OCI-LY3 (cell line): ENCODE measurements at regions not wholly inside any gene's neighbourhood (a gene's known extent, or its start where the extent isn't known, plus 50 kb on each side); places are given as distances from the start of the nearest gene placed in this dataset.
"Not testable (repeated sequence)": the region's sequence is repeated elsewhere in the genome, so short reads cannot be mapped to it uniquely, and the experiment has no call there.

Experiments
- H2AFZ ChIP-seq: fragments of 200-600, 300-600 bp; shearing (Covaris generic); 2 replicates; pipeline ENCODE4 v1.6.0; 2014; ENCODE audit warnings: antibody characterized with exemption, low read depth, low read length
- H3K27ac ChIP-seq: fragments of 200-600, 300-600 bp; sonication (generic); 2 replicates; pipeline ENCODE4 v1.5.1; 2014; ENCODE audit warnings: mild to moderate bottlenecking, low read length, moderate library complexity, mixed read lengths
- H3K27me3 ChIP-seq: fragments of 200-600, 300-600 bp; sonication (generic); 2 replicates; pipeline ENCODE4 v1.6.1; 2014; ENCODE audit warnings: low read depth, low read length, mixed read lengths
- H3K36me3 ChIP-seq: fragments of 200-600, 300-600 bp; sonication (generic); replicated peaks from 2 replicates; pipeline ENCODE3; 2014; ENCODE audit warnings: low read depth, low read length, mixed read lengths
- H3K4me1 ChIP-seq: fragments of 300-600, 200-600 bp; sonication (generic); 2 replicates; pipeline ENCODE4 v1.6.1; 2014; ENCODE audit warnings: low read length, mixed read lengths
- H3K4me2 ChIP-seq: fragments of 200-600, 300-600 bp; sonication (generic); 2 replicates; pipeline ENCODE4 v1.6.1; 2014; ENCODE audit warnings: low read length, mixed read lengths
- H3K4me3 ChIP-seq: fragments of 300-600, 200-600 bp; sonication (generic); 2 replicates; pipeline ENCODE4 v1.5.1; 2014; ENCODE audit warnings: antibody characterized with exemption, mild to moderate bottlenecking, low read length, moderate library complexity
- H3K79me2 ChIP-seq: fragments of 300-600, 200-600 bp; shearing (Covaris generic); 2 replicates; pipeline ENCODE4 v1.6.1; 2014; ENCODE audit warnings: mild to moderate bottlenecking, low read length, mixed read lengths
- H3K9ac ChIP-seq: fragments of 300-600, 200-600 bp; shearing (Covaris generic); 2 replicates; pipeline ENCODE4 v1.6.0; 2014; ENCODE audit warnings: mild to moderate bottlenecking, low read length, moderate library complexity
- H3K9me3 ChIP-seq: fragments of 200-600, 300-600 bp; shearing (Covaris generic); 2 replicates; pipeline ENCODE4 v1.6.1; 2014; ENCODE audit warnings: low read length, mixed read lengths; ENCODE audit not compliant: insufficient read depth
- H4K20me1 ChIP-seq: fragments of 200-600, 300-600 bp; sonication (generic); 2 replicates; pipeline ENCODE4 v1.6.1; 2016; ENCODE audit warnings: low read length, mixed read lengths; ENCODE audit not compliant: insufficient read depth
- EZH2phosphoT487 ChIP-seq: fragments of 200-600 bp; shearing (Covaris generic); IDR thresholded peaks from 2 replicates; pipeline ENCODE4 v1.6.1; 2018; ENCODE audit warnings: antibody characterized with exemption, mixed run types, low read depth
- TF ChIP-seq, protein P1 (sequence below): fragments of 200-600, 300-600 bp; sonication (generic); IDR thresholded peaks from 2 replicates; pipeline ENCODE4 v1.5.1; 2014; ENCODE audit warnings: antibody characterized with exemption, low read length, low read depth

DNA sequence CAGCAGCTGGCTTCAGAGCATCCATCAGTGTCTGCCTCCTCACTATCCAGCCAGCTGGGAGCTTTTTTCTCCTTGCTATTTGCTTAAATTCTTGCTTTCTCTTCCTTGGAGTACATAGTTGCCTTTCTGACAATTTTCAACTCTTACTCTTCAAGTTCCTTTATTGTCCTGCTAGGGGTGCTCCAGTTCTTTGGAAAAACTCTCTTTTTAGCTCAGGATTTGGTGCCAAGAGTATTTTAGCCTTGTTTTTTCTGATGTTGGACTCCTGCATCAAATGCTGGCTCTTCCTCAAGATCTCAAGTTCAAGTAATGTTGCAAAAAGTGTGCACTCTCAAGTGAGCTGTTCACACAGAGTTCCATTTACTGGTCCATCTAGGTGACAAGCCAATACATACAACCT, 126.4 kb downstream of the KDR start:
- Histone ChIP-seq H2AFZ (no peak overlapping the region), H4K20me1 (no peaks in the 10 kb centered on the region), H3K4me2 (no peak overlapping the region), H3K4me1 (peaks cover 23% of the 10 kb centered on the region), H3K27ac (no peak overlapping the region), H3K9ac (no peak overlapping the region), H3K27me3 (no peaks in the 10 kb centered on the region), H3K9me3 (no peaks in the 10 kb centered on the region), H3K79me2 (no peaks in the 10 kb centered on the region), H3K4me3 (no peak overlapping the region), H3K36me3 (no peaks in the 10 kb centered on the region)
- TF ChIP-seq EZH2phosphoT487, result no peak
- TF ChIP-seq, protein P1, sequence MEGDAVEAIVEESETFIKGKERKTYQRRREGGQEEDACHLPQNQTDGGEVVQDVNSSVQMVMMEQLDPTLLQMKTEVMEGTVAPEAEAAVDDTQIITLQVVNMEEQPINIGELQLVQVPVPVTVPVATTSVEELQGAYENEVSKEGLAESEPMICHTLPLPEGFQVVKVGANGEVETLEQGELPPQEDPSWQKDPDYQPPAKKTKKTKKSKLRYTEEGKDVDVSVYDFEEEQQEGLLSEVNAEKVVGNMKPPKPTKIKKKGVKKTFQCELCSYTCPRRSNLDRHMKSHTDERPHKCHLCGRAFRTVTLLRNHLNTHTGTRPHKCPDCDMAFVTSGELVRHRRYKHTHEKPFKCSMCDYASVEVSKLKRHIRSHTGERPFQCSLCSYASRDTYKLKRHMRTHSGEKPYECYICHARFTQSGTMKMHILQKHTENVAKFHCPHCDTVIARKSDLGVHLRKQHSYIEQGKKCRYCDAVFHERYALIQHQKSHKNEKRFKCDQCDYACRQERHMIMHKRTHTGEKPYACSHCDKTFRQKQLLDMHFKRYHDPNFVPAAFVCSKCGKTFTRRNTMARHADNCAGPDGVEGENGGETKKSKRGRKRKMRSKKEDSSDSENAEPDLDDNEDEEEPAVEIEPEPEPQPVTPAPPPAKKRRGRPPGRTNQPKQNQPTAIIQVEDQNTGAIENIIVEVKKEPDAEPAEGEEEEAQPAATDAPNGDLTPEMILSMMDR, result peak; percentile 29

DNA sequence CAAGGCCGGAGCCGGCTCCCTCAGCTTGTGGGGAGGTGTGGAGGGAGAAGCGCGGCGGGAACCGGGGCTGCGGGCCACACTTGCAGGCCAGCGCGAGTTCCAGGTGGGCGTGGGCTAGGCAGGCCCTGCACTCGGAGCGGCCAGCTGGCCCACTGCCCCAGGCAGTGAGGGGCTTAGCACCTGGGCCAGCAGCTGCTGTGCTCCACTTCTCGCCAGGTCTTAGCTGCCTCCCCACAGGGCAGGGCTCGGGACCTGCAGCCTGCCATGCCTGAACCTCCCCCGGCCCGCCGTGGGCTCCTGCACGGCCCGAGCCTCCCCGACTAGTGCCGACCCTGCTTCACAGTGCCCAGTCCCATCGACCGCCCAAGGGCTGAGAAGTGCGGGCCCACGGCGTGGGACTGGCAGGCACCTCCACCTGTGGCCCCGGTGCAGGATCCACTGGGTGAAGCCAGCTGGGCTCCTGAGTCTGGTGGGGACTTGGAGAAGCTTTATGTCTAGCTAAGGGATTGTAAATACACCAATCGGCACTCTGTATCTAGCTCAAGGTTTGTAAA, 131.8 kb downstream of the KDR start:
- not testable (repeated sequence) for H3K9me3 ChIP-seq, H3K4me1 ChIP-seq, H3K36me3 ChIP-seq, H3K4me2 ChIP-seq, H3K79me2 ChIP-seq, H3K9ac ChIP-seq, H3K27me3 ChIP-seq, H4K20me1 ChIP-seq, H2AFZ ChIP-seq, H3K4me3 ChIP-seq, H3K27ac ChIP-seq

DNA sequence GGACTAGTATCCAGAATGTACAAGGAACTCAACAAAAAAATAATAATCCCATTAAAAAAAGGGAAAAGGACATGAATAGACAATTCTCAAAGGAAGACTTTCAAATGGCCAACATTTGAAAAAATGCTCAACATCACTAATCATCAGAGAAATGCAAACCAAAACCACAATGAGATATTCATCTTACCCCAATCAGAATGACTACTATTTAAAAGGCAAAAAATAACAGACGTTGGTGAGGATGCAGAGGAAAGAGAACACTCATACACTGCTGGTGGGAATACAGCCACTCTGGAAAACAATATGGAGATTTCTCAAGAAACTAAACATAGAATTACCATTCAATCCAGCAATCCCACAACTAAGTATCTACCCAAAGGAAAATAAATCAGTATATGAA, 133.1 kb downstream of the KDR start:
- no peaks in the 10 kb centered on the region for H3K79me2 ChIP-seq
- TF ChIP-seq, protein P1, result no peak
- TF ChIP-seq EZH2phosphoT487, result no peak
- H3K9ac ChIP-seq, result no peak overlapping the region
- H3K27me3 ChIP-seq, result no peaks in the 10 kb centered on the region
- peaks cover 12% of the 10 kb centered on the region; the same call in 1 of the 2 replicates for H3K9me3 ChIP-seq
- no peak overlapping the region for H3K4me3 ChIP-seq
- H3K4me2 ChIP-seq, result no peak overlapping the region
- H2AFZ ChIP-seq, result no peak overlapping the region
- peaks cover 2% of the 10 kb centered on the region for H3K36me3 ChIP-seq
- H3K4me1 ChIP-seq, result no peaks in the 10 kb centered on the region
- no peak overlapping the region for H3K27ac ChIP-seq
- no peaks in the 10 kb centered on the region for H4K20me1 ChIP-seq

DNA sequence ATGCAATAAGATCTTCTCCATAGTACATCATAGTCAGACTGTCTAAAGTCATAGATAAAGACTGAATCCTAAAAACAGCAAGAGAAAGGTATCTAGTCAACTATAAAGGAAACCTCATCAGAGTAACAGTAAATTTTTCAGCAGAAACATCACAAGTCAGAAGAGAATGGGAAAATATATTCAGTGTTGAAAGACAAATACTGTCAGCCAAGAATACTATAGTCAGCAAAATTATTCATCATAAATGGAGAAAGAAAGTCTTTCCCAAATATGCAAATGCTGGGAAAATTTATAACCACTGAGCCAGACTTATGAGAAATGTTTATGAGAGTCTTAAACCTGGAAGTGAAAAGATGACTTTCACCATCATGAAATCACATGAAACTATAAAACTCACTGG, 136.7 kb downstream of the KDR start:
- Histone ChIP-seq H3K9ac (no peak overlapping the region), H3K27me3 (no peaks in the 10 kb centered on the region), H4K20me1 (no peaks in the 10 kb centered on the region), H3K36me3 (peaks cover 3% of the 10 kb centered on the region), H3K4me1 (no peaks in the 10 kb centered on the region), H3K4me3 (no peak overlapping the region), H3K79me2 (no peaks in the 10 kb centered on the region), H2AFZ (no peak overlapping the region), H3K9me3 (peaks cover 12% of the 10 kb centered on the region; the same call in 1 of the 2 replicates), H3K4me2 (no peak overlapping the region), H3K27ac (no peak overlapping the region)
- TF ChIP-seq EZH2phosphoT487, result no peak
- TF ChIP-seq, protein P1, result no peak
